ENCODE measurements at regions not wholly inside any gene's neighbourhood (a gene's known extent, or its start where the extent isn't known, plus 50 kb on each side); places are given as distances from the start of the nearest gene placed in this dataset.

DNA sequence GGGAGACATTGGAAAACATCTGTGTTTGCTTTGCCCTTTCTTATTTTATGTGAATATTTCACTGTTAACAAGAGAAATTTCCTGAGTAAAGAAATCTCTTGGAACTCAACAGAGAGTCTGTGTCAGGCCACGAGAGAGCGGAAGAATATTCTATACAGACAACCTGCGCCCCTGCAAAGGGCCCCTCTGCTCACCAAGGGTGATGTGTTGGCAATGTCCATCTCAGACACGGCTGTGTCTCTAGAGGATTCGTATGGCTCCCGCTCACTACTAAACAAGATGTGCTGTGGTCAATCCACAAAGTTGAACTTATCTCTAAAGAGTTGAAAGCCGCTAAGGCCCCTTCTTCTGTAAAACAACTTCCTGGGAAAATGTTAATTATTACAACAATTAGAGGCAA, 241.0 kb upstream of the IRX1 start:
- TF ChIP-seq, protein P1, sequence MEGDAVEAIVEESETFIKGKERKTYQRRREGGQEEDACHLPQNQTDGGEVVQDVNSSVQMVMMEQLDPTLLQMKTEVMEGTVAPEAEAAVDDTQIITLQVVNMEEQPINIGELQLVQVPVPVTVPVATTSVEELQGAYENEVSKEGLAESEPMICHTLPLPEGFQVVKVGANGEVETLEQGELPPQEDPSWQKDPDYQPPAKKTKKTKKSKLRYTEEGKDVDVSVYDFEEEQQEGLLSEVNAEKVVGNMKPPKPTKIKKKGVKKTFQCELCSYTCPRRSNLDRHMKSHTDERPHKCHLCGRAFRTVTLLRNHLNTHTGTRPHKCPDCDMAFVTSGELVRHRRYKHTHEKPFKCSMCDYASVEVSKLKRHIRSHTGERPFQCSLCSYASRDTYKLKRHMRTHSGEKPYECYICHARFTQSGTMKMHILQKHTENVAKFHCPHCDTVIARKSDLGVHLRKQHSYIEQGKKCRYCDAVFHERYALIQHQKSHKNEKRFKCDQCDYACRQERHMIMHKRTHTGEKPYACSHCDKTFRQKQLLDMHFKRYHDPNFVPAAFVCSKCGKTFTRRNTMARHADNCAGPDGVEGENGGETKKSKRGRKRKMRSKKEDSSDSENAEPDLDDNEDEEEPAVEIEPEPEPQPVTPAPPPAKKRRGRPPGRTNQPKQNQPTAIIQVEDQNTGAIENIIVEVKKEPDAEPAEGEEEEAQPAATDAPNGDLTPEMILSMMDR (IDR thresholded peaks at IDR 0.05) = no peak
- TF ChIP-seq POLR2A (IDR thresholded peaks at IDR 0.05) (no peak), EP300 (IDR thresholded peaks at IDR 0.05) (no peak), POLR2AphosphoS5 (IDR thresholded peaks at IDR 0.05) (no peak)
